Astrocyte of the cerebellum (primary cell): ENCODE measurements at regions not wholly inside any gene's neighbourhood (a gene's known extent, or its start where the extent isn't known, plus 50 kb on each side); places are given as distances from the start of the nearest gene placed in this dataset.

Source experiments
- DNase-seq: peaks from one replicate; pipeline ENCODE4 v3.0.0-alpha.2; 2011; ENCODE audit warnings: low read depth
- H3K4me3 ChIP-seq: 2 replicates; pipeline ENCODE4 v1.5.1; 2011; ENCODE audit warnings: mild to moderate bottlenecking, low read depth, low read length, moderate library complexity
- in situ Hi-C: cut with HindIII; loops from 2 replicates; pipeline ENCODE4 v1.10.0; 2017; ENCODE audit warnings: low sequenced_read_pairs
- TF ChIP-seq, protein P1 (sequence below): IDR thresholded peaks from 2 replicates; pipeline ENCODE4 v1.5.1; 2012; ENCODE audit warnings: low read length, low read depth, moderate library complexity, mild to moderate bottlenecking; ENCODE audit errors: missing control alignments

GRCh38 chr6:150470131-150470530 is 101.3 kb downstream of the IYD start:
- TF ChIP-seq, protein P1, sequence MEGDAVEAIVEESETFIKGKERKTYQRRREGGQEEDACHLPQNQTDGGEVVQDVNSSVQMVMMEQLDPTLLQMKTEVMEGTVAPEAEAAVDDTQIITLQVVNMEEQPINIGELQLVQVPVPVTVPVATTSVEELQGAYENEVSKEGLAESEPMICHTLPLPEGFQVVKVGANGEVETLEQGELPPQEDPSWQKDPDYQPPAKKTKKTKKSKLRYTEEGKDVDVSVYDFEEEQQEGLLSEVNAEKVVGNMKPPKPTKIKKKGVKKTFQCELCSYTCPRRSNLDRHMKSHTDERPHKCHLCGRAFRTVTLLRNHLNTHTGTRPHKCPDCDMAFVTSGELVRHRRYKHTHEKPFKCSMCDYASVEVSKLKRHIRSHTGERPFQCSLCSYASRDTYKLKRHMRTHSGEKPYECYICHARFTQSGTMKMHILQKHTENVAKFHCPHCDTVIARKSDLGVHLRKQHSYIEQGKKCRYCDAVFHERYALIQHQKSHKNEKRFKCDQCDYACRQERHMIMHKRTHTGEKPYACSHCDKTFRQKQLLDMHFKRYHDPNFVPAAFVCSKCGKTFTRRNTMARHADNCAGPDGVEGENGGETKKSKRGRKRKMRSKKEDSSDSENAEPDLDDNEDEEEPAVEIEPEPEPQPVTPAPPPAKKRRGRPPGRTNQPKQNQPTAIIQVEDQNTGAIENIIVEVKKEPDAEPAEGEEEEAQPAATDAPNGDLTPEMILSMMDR: no peak
- in situ Hi-C loops: no loop called here
- H3K4me3 ChIP-seq: no peak overlapping the region
- DNase-seq: no peak

DNA sequence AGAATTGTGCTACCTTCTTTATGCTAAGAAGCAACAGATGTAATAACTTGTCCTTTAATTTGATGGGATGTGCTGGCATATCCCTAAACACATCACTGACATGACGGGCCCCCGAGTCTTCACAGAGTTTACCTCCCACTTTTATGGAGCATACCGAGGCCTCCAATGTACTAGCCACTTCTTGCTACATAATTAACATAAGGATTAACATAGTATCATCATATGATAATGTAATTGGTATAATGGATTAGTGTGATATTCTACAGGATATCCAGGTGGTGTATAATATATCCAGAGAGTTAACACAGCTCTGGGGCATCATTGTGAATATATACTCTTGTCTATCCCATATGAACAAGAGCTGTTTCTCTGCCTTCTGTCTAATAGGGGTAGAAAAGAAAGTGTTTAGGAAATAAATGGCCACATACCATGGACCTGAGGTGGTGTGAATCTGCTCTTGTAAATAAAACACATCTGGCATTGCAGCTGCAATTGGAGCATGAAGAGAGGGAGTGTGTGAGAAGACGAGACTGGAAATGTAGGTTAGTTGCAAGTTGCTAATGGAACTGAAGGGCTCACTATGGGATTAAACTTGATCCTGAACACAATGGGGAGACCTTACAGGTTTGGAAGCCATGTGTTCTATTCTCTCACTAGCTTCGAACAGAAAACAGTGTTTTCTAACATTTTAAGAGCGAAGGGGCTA is 102.3 kb downstream of the IYD start:
- DNase-seq: no peak
- TF ChIP-seq, protein P1: no peak
- no peak overlapping the region for H3K4me3 ChIP-seq
- in situ Hi-C loops: no loop called here

DNA sequence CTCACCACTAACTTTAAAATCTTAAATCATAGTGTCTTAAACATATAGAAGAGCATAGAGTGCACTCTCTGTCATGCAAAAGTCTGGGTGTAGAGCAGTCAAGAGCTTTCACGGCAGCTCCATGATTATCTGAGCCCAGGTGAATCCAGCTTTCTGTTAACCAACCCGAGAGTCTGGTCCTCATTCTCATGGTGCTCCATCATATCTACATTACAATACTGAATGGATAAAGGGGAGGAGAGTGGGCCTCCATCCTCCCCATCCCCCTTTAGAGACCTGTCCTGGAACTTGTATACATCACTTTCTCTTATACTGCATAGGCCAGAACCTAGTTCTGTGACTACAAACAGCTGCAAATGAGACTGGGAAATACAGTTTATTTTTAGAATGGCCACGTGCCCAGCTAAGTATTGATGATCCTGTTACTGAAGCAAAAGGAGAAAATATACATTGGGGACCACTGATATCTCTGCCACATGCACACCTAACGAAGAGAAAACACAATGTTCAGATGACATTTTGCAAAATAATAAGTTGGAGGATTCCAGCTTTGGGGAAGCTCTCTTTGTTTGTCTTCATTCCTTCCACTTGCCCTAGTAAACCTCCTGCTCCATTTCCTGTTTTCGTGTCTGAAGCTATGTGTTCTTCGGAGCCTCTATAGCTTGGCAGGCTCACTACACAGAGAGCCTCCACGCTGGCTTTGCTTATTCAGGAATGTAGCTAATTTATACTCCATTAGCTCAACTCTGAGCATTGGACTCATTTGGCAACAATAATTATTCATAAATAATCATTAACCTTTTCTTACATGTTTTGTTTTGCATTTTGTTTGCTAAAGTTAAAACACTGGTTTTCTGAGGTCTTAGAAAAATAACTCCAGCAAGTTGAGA is 110.1 kb downstream of the IYD start:
- no peak for DNase-seq
- in situ Hi-C loops: no loop called here
- TF ChIP-seq, protein P1: no peak
- H3K4me3 ChIP-seq: no peak overlapping the region

- TF ChIP-seq, protein P1: no peak
- no peak overlapping the region for H3K4me3 ChIP-seq
- no peak for DNase-seq
- in situ Hi-C loops: no loop called here
These were observed 114.1 kb downstream of the IYD start for GRCh38 chr6:150482883-150483409.

- no peak overlapping the region for H3K4me3 ChIP-seq
- in situ Hi-C loops: no loop called here
- TF ChIP-seq, protein P1: no peak
- no peak for DNase-seq
These were observed 114.3 kb upstream of the PLEKHG1 start for GRCh38 chr6:150485161-150485958.

DNA sequence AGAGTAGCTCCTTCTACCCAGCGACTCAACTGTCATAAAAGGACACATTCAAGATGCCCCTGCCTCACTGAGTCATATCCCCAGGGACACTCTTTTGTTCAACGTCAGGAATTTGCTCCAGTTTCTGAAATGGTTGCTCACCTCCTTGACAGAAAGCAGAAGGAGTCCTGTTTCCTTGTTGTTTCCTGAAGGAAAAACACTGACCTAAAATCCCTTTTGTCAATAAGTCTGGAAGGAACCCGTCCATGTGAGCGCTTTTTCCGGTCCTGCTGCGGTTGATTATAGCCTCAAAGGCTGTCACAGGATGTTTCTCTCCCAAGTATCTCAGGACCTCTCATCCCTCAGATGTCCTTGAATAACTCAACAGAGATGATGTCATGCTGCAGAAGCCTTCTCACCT is 113.6 kb upstream of the PLEKHG1 start:
- TF ChIP-seq, protein P1: no peak
- in situ Hi-C loops: no loop called here
- no peak overlapping the region for H3K4me3 ChIP-seq
- no peak for DNase-seq
